ENCODE measurements at regions not wholly inside any gene's neighbourhood (a gene's known extent, or its start where the extent isn't known, plus 50 kb on each side); places are given as distances from the start of the nearest gene placed in this dataset.

DNA sequence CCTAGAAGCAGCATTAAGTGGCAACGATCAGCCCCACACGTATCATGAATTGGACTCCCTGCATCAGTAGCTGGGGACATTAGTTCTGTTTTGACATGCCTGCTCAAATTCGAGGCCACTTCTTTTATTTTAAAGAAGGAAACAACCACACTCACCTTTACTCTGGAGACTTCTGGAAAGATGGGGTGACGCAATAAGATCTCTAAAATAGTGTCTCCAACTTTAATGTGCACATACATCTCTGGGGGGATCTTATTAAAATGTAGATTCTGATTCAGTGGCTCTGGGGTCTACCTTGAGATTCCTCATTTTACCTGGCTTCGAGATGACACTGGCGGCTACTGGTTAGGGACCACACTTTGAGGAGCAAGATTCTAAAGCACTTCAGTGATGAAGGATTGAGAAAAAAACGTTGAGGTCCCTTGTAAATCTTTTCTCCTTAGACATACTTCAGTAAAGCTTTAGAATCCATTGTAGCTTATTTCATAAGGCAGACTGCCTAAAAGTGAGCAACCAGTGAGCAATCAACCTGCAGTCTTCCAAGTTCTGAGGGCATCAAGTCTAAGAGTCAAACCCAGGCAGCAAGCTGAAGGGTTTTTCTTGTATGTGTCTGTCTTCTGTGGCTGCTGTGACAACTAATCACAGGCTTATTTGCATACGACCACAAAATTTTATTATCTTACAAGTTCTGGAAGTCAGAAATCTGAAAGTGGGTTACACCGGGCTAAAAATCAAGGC, 718.6 kb upstream of the TBX3 start:
- Histone ChIP-seq H2BK12ac (ENCODE audit: low read depth, low read length) (no peak overlapping the region), H4K20me1 (replicated peaks in 1 of 2; ENCODE audit: control insufficient read depth in 1 of 2, insufficient read depth in 2 of 2, low read length in 2 of 2) (no peaks in the 10 kb centered on the region), H3K27me3 (replicated peaks in 1 of 4; ENCODE audit: control insufficient read depth in 3 of 4, extremely low read depth in 1 of 4, insufficient read depth in 3 of 4, low read length in 3 of 4) (no peaks in the 10 kb centered on the region), H2BK15ac (ENCODE audit: low read length) (no peak overlapping the region), H2BK5ac (ENCODE audit: low read depth, low read length) (no peak overlapping the region), H3K23me2 (ENCODE audit: low read depth, low read length) (no peaks in the 10 kb centered on the region), H4K8ac (ENCODE audit: extremely low read depth, insufficient read depth, low read length) (no peak overlapping the region), H3K4me2 (ENCODE audit: insufficient read depth in 1 of 2, low read depth in 2 of 2, low read length in 2 of 2) (no peak overlapping the region), H4K91ac (replicated peaks; ENCODE audit: insufficient read length, low read length) (no peak overlapping the region), H4K5ac (ENCODE audit: insufficient read length, low read depth, low read length) (no peak overlapping the region), H2BK120ac (replicated peaks; ENCODE audit: low read depth, low read length) (no peak overlapping the region), H3K27ac (ENCODE audit: low read depth, low read length) (no peak overlapping the region), H3K9me3 (ENCODE audit: insufficient read depth in 2 of 2, low read depth in 1 of 2, low read length in 1 of 2) (no peaks in the 10 kb centered on the region), H3K4me3 (ENCODE audit: extremely low read depth in 1 of 4, insufficient read depth in 2 of 4, low read depth in 3 of 4, low read length in 4 of 4) (no peak overlapping the region), H2AFZ (ENCODE audit: low read length) (no peak overlapping the region), H3K23ac (ENCODE audit: insufficient read length) (no peak overlapping the region), H3K9ac (replicated peaks in 1 of 4; ENCODE audit: extremely low read depth in 1 of 4, low read depth in 3 of 4, low read length in 3 of 4) (no peak overlapping the region), H2BK20ac (ENCODE audit: low read length) (no peak overlapping the region), H3K56ac (replicated peaks; ENCODE audit: insufficient read length, low read depth, low read length) (no peak overlapping the region), H3K4me1 (replicated peaks in 1 of 4; ENCODE audit: control insufficient read depth in 3 of 4, insufficient read depth in 4 of 4, low read length in 3 of 4) (peaks cover 0 to 3% (median under 1%) of the 10 kb centered on the region in 4 experiments; a peak in 4 of 7 replicates), H3K36me3 (ENCODE audit: control insufficient read depth in 2 of 4, insufficient read depth in 4 of 4, low read length in 3 of 4) (no peaks in the 10 kb centered on the region), H2AK5ac (ENCODE audit: low read depth, low read length) (no peak overlapping the region), H3K4ac (replicated peaks; ENCODE audit: insufficient read length, low read depth, low read length) (no peak overlapping the region), H3K79me1 (ENCODE audit: low read depth, low read length) (no peaks in the 10 kb centered on the region), H3K79me2 (ENCODE audit: control insufficient read depth in 1 of 2, insufficient read depth in 2 of 2, low read length in 2 of 2) (no peaks in the 10 kb centered on the region), H3K18ac (ENCODE audit: extremely low read depth, low read length) (no peak overlapping the region), H3K14ac (ENCODE audit: insufficient read length) (no peak overlapping the region)
- CTCF ChIA-PET (ENCODE audit: partially characterized antibody): interaction anchor here (0.7 kb wide), 1 partner anchor 20 kb away, joined by 3 read pairs; no protein-coding TSS in a partner anchor
- POLR2A ChIA-PET (ENCODE audit: partially characterized antibody): no interaction called here
- WGBS, 2 experiments (ENCODE audit: extremely low coverage in 1 of 2, insufficient coverage in 1 of 2, insufficient read length in 1 of 2, insufficient replicate concordance in 2 of 2, low coverage in 1 of 2, low lambda C conversion rate in 2 of 2, missing lambda C conversion rate in 1 of 2): 94% methylated on average over 9 of the region's 9 CpGs; no CpG with 5 or more reads in 1 of the 2 experiments
- DNase-seq (ENCODE audit: low read depth in 1 of 2, low spot score in 2 of 2): no peak
- no peak for FAIRE-seq
- no peak for TF ChIP-seq HDAC2 (IDR thresholded peaks at IDR 0.05; ENCODE audit: borderline replicate concordance in 1 of 2, low read depth in 2 of 2, low read length in 2 of 2)
- TF ChIP-seq SIX5 (IDR thresholded peaks at IDR 0.05; ENCODE audit: low read depth, low read length): no peak
- no peak for TF ChIP-seq BRCA1 (IDR thresholded peaks at IDR 0.05; ENCODE audit: low read depth, low read length)
- no peak for TF ChIP-seq ATF2 (IDR thresholded peaks at IDR 0.05; ENCODE audit: low read length)
- TF ChIP-seq EZH2 (IDR thresholded peaks at IDR 0.05; ENCODE audit: low read depth, low read length, severe bottlenecking): no peak
- no peak for TF ChIP-seq KDM1A (IDR thresholded peaks at IDR 0.05; ENCODE audit: borderline replicate concordance, low read length)
- TF ChIP-seq NRF1 (IDR thresholded peaks at IDR 0.05; ENCODE audit: low read depth, low read length): no peak
- TF ChIP-seq HDAC6 (IDR thresholded peaks at IDR 0.05; ENCODE audit: low read depth, low read length): no peak
- TF ChIP-seq TBP (IDR thresholded peaks at IDR 0.05; ENCODE audit: low read depth, low read length): no peak
- no peak for TF ChIP-seq TCF12 (IDR thresholded peaks at IDR 0.05; ENCODE audit: low read depth, low read length)

All from H1 (cell line).